ENCODE measurements at regions not wholly inside any gene's neighbourhood (a gene's known extent, or its start where the extent isn't known, plus 50 kb on each side); places are given as distances from the start of the nearest gene placed in this dataset.

GRCh38 chr5:174665347-174665746 lies 59.0 kb upstream of the MSX2 start:
- no peak for TF ChIP-seq CTCF (IDR thresholded peaks at IDR 0.05; ENCODE audit: extremely low read depth in 1 of 2, insufficient read depth in 1 of 2, low read depth in 1 of 2, low read length in 2 of 2)
- TF ChIP-seq POLR2A (IDR thresholded peaks at IDR 0.05; ENCODE audit: low read depth, low read length), result no peak
- TF ChIP-seq, protein P1, sequence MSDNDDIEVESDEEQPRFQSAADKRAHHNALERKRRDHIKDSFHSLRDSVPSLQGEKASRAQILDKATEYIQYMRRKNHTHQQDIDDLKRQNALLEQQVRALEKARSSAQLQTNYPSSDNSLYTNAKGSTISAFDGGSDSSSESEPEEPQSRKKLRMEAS (IDR thresholded peaks at IDR 0.05; ENCODE audit: insufficient read depth, insufficient read length), result no peak
- TF ChIP-seq GATA2 (IDR thresholded peaks at IDR 0.05; ENCODE audit: insufficient read depth, insufficient read length, low read depth, low read length), result no peak
- no peak for TF ChIP-seq EZH2 (IDR thresholded peaks at IDR 0.05; ENCODE audit: borderline replicate concordance, low read depth, low read length, severe bottlenecking)
- TF ChIP-seq JUN (IDR thresholded peaks at IDR 0.05; ENCODE audit: borderline replicate concordance, insufficient read depth, insufficient read length, low read depth), result no peak
